GM12878 (cell line): ENCODE measurements at regions not wholly inside any gene's neighbourhood (a gene's known extent, or its start where the extent isn't known, plus 50 kb on each side); places are given as distances from the start of the nearest gene placed in this dataset.

ENCODE experiments used
- ATAC-seq: fragments of 200-7000 bp; cut with Tn5 transposase; 3 replicates; pipeline ENCODE4 v1.9.1; 2020; ENCODE audit warnings: mild to moderate bottlenecking, moderate library complexity
- BruUV-seq: library from RNA; stranded (reverse); fragments of 400-500 nt; replicated peaks from 2 replicates; lab custom pipeline; 2021; lab: Mats Ljungman, UMichigan
- CTCF ChIA-PET: fragments of 300-600 bp; sonication (Branson Sonifier 250); formaldehyde crosslinking; extraction: SDS; loops from one replicate; lab custom pipeline; 2021; ENCODE audit warnings: inconsistent platforms; lab: Yijun Ruan, JAX
- POLR2A ChIA-PET: fragments of 350-600 bp; formaldehyde crosslinking; extraction: SDS; loops from one replicate; lab custom pipeline; 2021; ENCODE audit warnings: inconsistent platforms; lab: Charles Lee
- RAD21 ChIA-PET: fragments of 300-600 bp; sonication (Branson Sonifier 250); formaldehyde crosslinking; loops from one replicate; lab custom pipeline; 2023; ENCODE audit warnings: antibody characterized with exemption; ENCODE audit not compliant: unreplicated experiment; lab: Charles Lee
- SMC1A ChIA-PET: fragments of 300-600 bp; sonication (Branson Sonifier 250); formaldehyde crosslinking; loops from one replicate; lab custom pipeline; 2023; ENCODE audit not compliant: unreplicated experiment, uncharacterized antibody; lab: Charles Lee
- DNase-seq: peaks from one replicate; pipeline ENCODE4 v3.0.0-alpha.2; 2011; ENCODE audit warnings: low read depth, low spot score
- FAIRE-seq: peaks from 3 replicates; lab custom pipeline; 2011; peaks lifted over from hg19 to GRCh38; lab: Jason Lieb, UNC
- H2AFZ ChIP-seq: 2 replicates; pipeline ENCODE4 v1.6.0; 2011; ENCODE audit warnings: low read depth, low read length, control low read depth; ENCODE audit not compliant: control insufficient read depth
- H3K27ac ChIP-seq: 2 replicates; pipeline ENCODE4 v1.5.1; 2011; ENCODE audit warnings: control low read depth; ENCODE audit not compliant: control insufficient read depth, insufficient read depth
- H3K27me3 ChIP-seq, 2 experiments: replicated peaks in 1 of 2; 2 replicates each; pipeline versions ENCODE4 v1.6.0 to v1.6.1; 2011; ENCODE audit warnings: low read length in 1 of 2; ENCODE audit not compliant: control insufficient read depth in 2 of 2, insufficient read depth in 2 of 2
- H3K36me3 ChIP-seq, 2 experiments: 2 replicates each; pipeline ENCODE4 v1.5.1; 2011; ENCODE audit warnings: low read length in 1 of 2; ENCODE audit not compliant: control insufficient read depth in 2 of 2, insufficient read depth in 2 of 2
- H3K4me1 ChIP-seq: 2 replicates; pipeline ENCODE4 v1.6.1; 2011; ENCODE audit warnings: mild to moderate bottlenecking, low read length, moderate library complexity, mixed read lengths; ENCODE audit not compliant: control insufficient read depth, insufficient read depth
- H3K4me2 ChIP-seq: 2 replicates; pipeline ENCODE4 v1.6.0; 2011; ENCODE audit warnings: control low read depth; ENCODE audit not compliant: control insufficient read depth, insufficient read depth
- H3K4me3 ChIP-seq: fragments of 200-600 bp; sonication (generic); 2 replicates; pipeline ENCODE4 v1.5.1; 2016
- H3K79me2 ChIP-seq: 2 replicates; pipeline ENCODE4 v1.6.0; 2011; ENCODE audit warnings: low read length; ENCODE audit not compliant: control insufficient read depth, insufficient read depth
- H3K9ac ChIP-seq: 2 replicates; pipeline ENCODE4 v1.8.0; 2011; ENCODE audit warnings: low read length, control low read depth, mixed read lengths; ENCODE audit not compliant: control insufficient read depth, insufficient read depth
- H3K9me3 ChIP-seq: replicated peaks from 3 replicates; pipeline ENCODE4 v1.5.1; 2011; ENCODE audit warnings: mild to moderate bottlenecking, low read length; ENCODE audit not compliant: control insufficient read depth, insufficient read depth
- H4K20me1 ChIP-seq: 2 replicates; pipeline ENCODE4 v1.6.0; 2011; ENCODE audit not compliant: control insufficient read depth, insufficient read depth
- ATF7 ChIP-seq: fragments of 450-650 bp; IDR thresholded peaks from 2 replicates; pipeline ENCODE4 v1.6.1; 2016; ENCODE audit warnings: low read depth, mild to moderate bottlenecking
- CEBPB ChIP-seq, 2 experiments: fragments of 150-350 bp in 1 of 2; IDR thresholded peaks; 2 replicates each; pipeline ENCODE4 v1.6.1; 2012 to 2014; ENCODE audit warnings: low read depth in 2 of 2, low read length in 2 of 2, borderline replicate concordance in 1 of 2, inconsistent platforms in 1 of 2
- CHD1 ChIP-seq: IDR thresholded peaks from 2 replicates; pipeline ENCODE4 v1.6.1; 2012; ENCODE audit warnings: low read depth, low read length, improper control_type of control experiment
- CHD2 ChIP-seq: IDR thresholded peaks from 2 replicates; pipeline ENCODE4 v1.6.1; 2011; ENCODE audit warnings: low read depth, low read length, improper control_type of control experiment, borderline replicate concordance
- GATAD2B ChIP-seq: fragments of 450-650 bp; conservative IDR thresholded peaks from 2 replicates; pipeline ENCODE4 v1.6.1; 2017; ENCODE audit warnings: low read depth, mild to moderate bottlenecking, moderate library complexity
- MEF2A ChIP-seq: IDR thresholded peaks from 2 replicates; pipeline ENCODE4 v1.6.1; 2011; ENCODE audit warnings: low read depth, mild to moderate bottlenecking, low read length, moderate library complexity; ENCODE audit not compliant: insufficient read depth
- MEF2B ChIP-seq: fragments of 450-650 bp; IDR thresholded peaks from 2 replicates; pipeline ENCODE4 v1.6.1; 2018; ENCODE audit warnings: mild to moderate bottlenecking, moderate library complexity; ENCODE audit not compliant: partially characterized antibody, poor library complexity, severe bottlenecking
- NBN ChIP-seq: fragments of 450-650 bp; IDR thresholded peaks from 2 replicates; pipeline ENCODE4 v1.6.1; 2016
- NFXL1 ChIP-seq: fragments of 450-650 bp; IDR thresholded peaks from 2 replicates; pipeline ENCODE4 v1.6.1; 2017; ENCODE audit warnings: antibody characterized with exemption, mild to moderate bottlenecking, borderline replicate concordance
- PML ChIP-seq: IDR thresholded peaks from 2 replicates; pipeline ENCODE4 v1.6.1; 2012; ENCODE audit warnings: low read length, inconsistent platforms
- RELA ChIP-seq: fragments of 450-650 bp; IDR thresholded peaks from 2 replicates; pipeline ENCODE4 v1.8.0; 2014; ENCODE audit warnings: borderline replicate concordance; ENCODE audit not compliant: partially characterized antibody
- SREBF1 ChIP-seq: IDR thresholded peaks from 2 replicates; pipeline ENCODE4 v1.6.1; 2012; ENCODE audit warnings: mild to moderate bottlenecking, low read length
- SUPT20H ChIP-seq: IDR thresholded peaks from 2 replicates; pipeline ENCODE4 v1.6.1; 2011; ENCODE audit warnings: low read depth, mild to moderate bottlenecking, low read length, moderate library complexity, borderline replicate concordance; ENCODE audit not compliant: control insufficient read depth
- in situ Hi-C: fragments of 300-500 bp; cut with MboI; formaldehyde crosslinking; loops from 9 replicates; pipeline ENCODE4 v1.14.3; 2018; ENCODE audit warnings: mixed read lengths
- intact Hi-C: fragments of 100-400 bp; cut with micrococcal nuclease; formaldehyde crosslinking; loops from one replicate; pipeline ENCODE4 v1.14.2; 2022; ENCODE audit not compliant: unreplicated experiment
- TF ChIP-seq, protein P1 (sequence below): IDR thresholded peaks from 2 replicates; pipeline ENCODE4 v1.6.1; 2011; ENCODE audit warnings: borderline replicate concordance, low read depth, mild to moderate bottlenecking, moderate library complexity, low read length; ENCODE audit not compliant: insufficient read depth, poor library complexity, severe bottlenecking

DNA sequence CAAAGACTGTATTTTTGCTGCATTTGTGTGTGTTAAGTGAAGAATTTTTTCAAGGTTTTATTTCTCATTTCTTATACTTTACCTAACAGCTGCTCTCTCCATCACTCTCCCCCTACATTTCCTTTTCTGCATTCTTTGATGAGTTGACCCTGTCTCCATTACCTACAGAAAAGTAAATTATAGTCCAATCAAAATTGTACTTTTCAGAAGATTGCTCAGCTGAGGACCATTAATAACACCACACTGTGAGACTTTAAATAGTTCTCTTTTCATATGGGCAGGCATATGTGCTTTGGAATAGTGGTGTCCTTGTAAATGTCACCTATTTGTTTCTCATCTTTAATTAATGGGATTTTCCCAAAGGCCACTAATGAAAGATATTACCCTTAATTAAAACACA is 234.7 kb upstream of the GPR149 start:
- no peaks in the 10 kb centered on the region for H3K36me3 ChIP-seq
- no TSS peak for BruUV-seq
- RAD21 ChIA-PET: no interaction called here
- no peak overlapping the region for H3K4me2 ChIP-seq
- in situ Hi-C loops: no loop called here
- no peak overlapping the region for H3K9ac ChIP-seq
- no peaks in the 10 kb centered on the region for H3K79me2 ChIP-seq
- H3K9me3 ChIP-seq: no peaks in the 10 kb centered on the region
- TF ChIP-seq NBN: no peak
- TF ChIP-seq RELA: no peak
- TF ChIP-seq MEF2B: no peak
- TF ChIP-seq CHD1: no peak
- TF ChIP-seq GATAD2B: no peak
- no peak for TF ChIP-seq NFXL1
- TF ChIP-seq SUPT20H: no peak
- TF ChIP-seq MEF2A: no peak
- TF ChIP-seq CEBPB (IDR thresholded peaks at IDR 0.05; ENCODE audit: borderline replicate concordance in 1 of 2, low read depth in 2 of 2, low read length in 2 of 2): no peak
- TF ChIP-seq, protein P1, sequence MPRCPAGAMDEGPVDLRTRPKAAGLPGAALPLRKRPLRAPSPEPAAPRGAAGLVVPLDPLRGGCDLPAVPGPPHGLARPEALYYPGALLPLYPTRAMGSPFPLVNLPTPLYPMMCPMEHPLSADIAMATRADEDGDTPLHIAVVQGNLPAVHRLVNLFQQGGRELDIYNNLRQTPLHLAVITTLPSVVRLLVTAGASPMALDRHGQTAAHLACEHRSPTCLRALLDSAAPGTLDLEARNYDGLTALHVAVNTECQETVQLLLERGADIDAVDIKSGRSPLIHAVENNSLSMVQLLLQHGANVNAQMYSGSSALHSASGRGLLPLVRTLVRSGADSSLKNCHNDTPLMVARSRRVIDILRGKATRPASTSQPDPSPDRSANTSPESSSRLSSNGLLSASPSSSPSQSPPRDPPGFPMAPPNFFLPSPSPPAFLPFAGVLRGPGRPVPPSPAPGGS: no peak
- TF ChIP-seq ATF7: no peak
- no peak for TF ChIP-seq CHD2
- TF ChIP-seq PML: no peak
- no peak for TF ChIP-seq SREBF1
- TF ChIP-seq, all 136 proteins: peak for 0
- ATAC-seq (no peak), DNase-seq (no peak), FAIRE-seq (no peak)
- H3K27ac ChIP-seq: no peak overlapping the region
- H2AFZ ChIP-seq: no peak overlapping the region
- H4K20me1 ChIP-seq: no peaks in the 10 kb centered on the region
- H3K4me1 ChIP-seq: no peaks in the 10 kb centered on the region
- no peak overlapping the region for H3K4me3 ChIP-seq
- POLR2A ChIA-PET: no interaction called here
- CTCF ChIA-PET: no interaction called here
- SMC1A ChIA-PET: interaction anchor here (0.6 to 1.4 kb wide), 4 partner anchors 11 to 190 kb away, joined by 3 read pairs; no protein-coding TSS in a partner anchor
- intact Hi-C loops: loop anchor here (10.0 kb wide), 1 partner anchor 1510 kb away; no protein-coding TSS in a partner anchor
- no peaks in the 10 kb centered on the region for H3K27me3 ChIP-seq
